B cell (primary cell): ENCODE measurements at regions not wholly inside any gene's neighbourhood (a gene's known extent, or its start where the extent isn't known, plus 50 kb on each side); places are given as distances from the start of the nearest gene placed in this dataset.

Source experiments
- ATAC-seq: fragments of 200-7000 bp; cut with Tn5 transposase; one replicate; pipeline ENCODE4 v1.10.0; 2021; ENCODE audit warnings: low read depth, mild to moderate bottlenecking, moderate number of reproducible peaks, moderate library complexity
- CTCF ChIA-PET: fragments of 350-600 bp; sonication (Branson Sonifier 250); formaldehyde crosslinking; loops from one replicate; lab custom pipeline; 2021; ENCODE audit warnings: antibody characterized with exemption, inconsistent platforms; lab: Charles Lee
- POLR2A ChIA-PET: fragments of 350-600 bp; sonication (Branson Sonifier 250); formaldehyde crosslinking; loops from one replicate; lab custom pipeline; 2021; ENCODE audit warnings: antibody characterized with exemption; lab: Charles Lee
- DNase-seq: peaks from one replicate; pipeline ENCODE4 v3.0.0; 2013
- H2AFZ ChIP-seq: 2 replicates; pipeline ENCODE4 v1.6.1; 2012; ENCODE audit warnings: mild to moderate bottlenecking, low read depth, low read length; ENCODE audit not compliant: insufficient read depth, poor library complexity, severe bottlenecking
- H3K27ac ChIP-seq, 2 donors: 1 replicate in 1 of 2; 2 replicates in 1 of 2; pipeline ENCODE4 v1.5.1; 2012 to 2013; ENCODE audit warnings: low read length in 2 of 2, mild to moderate bottlenecking in 2 of 2, moderate library complexity in 1 of 2
- H3K27me3 ChIP-seq, 4 experiments: fragments of 200-600 bp in 1 of 4; sonication (generic) in 1 of 4; replicated peaks in 1 of 4; 1 replicate in 2 of 4; 2 replicates in 2 of 4; pipeline versions ENCODE4 v1.6.1 to v1.7.0; 2013 to 2016; ENCODE audit warnings: low read length in 3 of 4, mild to moderate bottlenecking in 2 of 4, mixed read lengths in 1 of 4, moderate library complexity in 1 of 4; ENCODE audit not compliant: insufficient read depth in 4 of 4, control insufficient read depth in 3 of 4; ENCODE audit errors: control extremely low read depth in 1 of 4
- H3K36me3 ChIP-seq, 2 experiments: replicated peaks in 1 of 2; 1 replicate in 1 of 2; 2 replicates in 1 of 2; pipeline versions ENCODE4 v1.6.1 to v1.7.1; 2013; ENCODE audit warnings: low read length in 1 of 2; ENCODE audit not compliant: insufficient read depth in 2 of 2, control insufficient read depth in 1 of 2; ENCODE audit errors: control extremely low read depth in 1 of 2, extremely low read depth in 1 of 2
- H3K4me1 ChIP-seq, 2 donors: fragments of 200-600 bp in 1 of 2; sonication (generic) in 1 of 2; 1 replicate in 1 of 2; 2 replicates in 1 of 2; pipeline versions ENCODE4 v1.5.1 to v1.6.1; 2013 to 2017; ENCODE audit warnings: low read length in 2 of 2; ENCODE audit not compliant: control insufficient read depth in 2 of 2, insufficient read depth in 2 of 2
- H3K4me2 ChIP-seq: replicated peaks from 2 replicates; pipeline ENCODE3; 2012; ENCODE audit warnings: mild to moderate bottlenecking, low read depth, low read length; ENCODE audit not compliant: poor library complexity, severe bottlenecking
- H3K4me3 ChIP-seq, 5 experiments: fragments of 200-600 bp in 1 of 5; sonication (generic) in 1 of 5; 1 replicate in 3 of 5; 2 replicates in 2 of 5; pipeline versions ENCODE4 v1.5.1 to v1.7.0; 2011 to 2016; ENCODE audit warnings: low read length in 4 of 5, mild to moderate bottlenecking in 4 of 5, low read depth in 2 of 5, control low read depth in 1 of 5, moderate library complexity in 1 of 5; ENCODE audit not compliant: insufficient read depth in 1 of 5; ENCODE audit errors: control extremely low read depth in 1 of 5, extremely low read depth in 1 of 5
- H3K79me2 ChIP-seq: fragments of 200-600 bp; sonication (generic); one replicate; pipeline ENCODE4 v1.6.0; 2016; ENCODE audit warnings: low read length; ENCODE audit not compliant: control insufficient read depth, insufficient read depth
- H3K9ac ChIP-seq: fragments of 200-600 bp; sonication (generic); 2 replicates; pipeline ENCODE4 v1.6.1; 2017; ENCODE audit warnings: mild to moderate bottlenecking, low read length, moderate library complexity
- H3K9me3 ChIP-seq, 3 donors: one replicate each; pipeline versions ENCODE4 v1.6.1 to v1.7.1; 2013; ENCODE audit warnings: low read length in 2 of 3; ENCODE audit not compliant: control insufficient read depth in 2 of 3, insufficient read depth in 1 of 3; ENCODE audit errors: control extremely low read depth in 1 of 3
- H4K20me1 ChIP-seq: 2 replicates; pipeline ENCODE4 v1.6.0; 2012; ENCODE audit warnings: mild to moderate bottlenecking, low read length; ENCODE audit not compliant: insufficient read depth, control insufficient read depth, poor library complexity, severe bottlenecking
- H3K27ac Mint-ChIP-seq: one replicate; pipeline ENCODE4 v1.8.0; 2021; ENCODE audit warnings: mixed read lengths
- H3K27me3 Mint-ChIP-seq: one replicate; pipeline ENCODE4 v1.8.0; 2021; ENCODE audit warnings: mixed read lengths
- H3K4me1 Mint-ChIP-seq: one replicate; pipeline ENCODE4 v1.8.0; 2021; ENCODE audit warnings: mixed read lengths
- H3K4me3 Mint-ChIP-seq: one replicate; pipeline ENCODE4 v1.8.0; 2021; ENCODE audit warnings: mixed read lengths
- H3K9me3 Mint-ChIP-seq: one replicate; pipeline ENCODE4 v1.8.0; 2022; ENCODE audit warnings: mixed read lengths; ENCODE audit not compliant: insufficient read depth
- CTCF ChIP-seq: fragments of 200-600 bp; IDR thresholded peaks from one replicate; pipeline ENCODE4 v1.8.0; 2022; ENCODE audit warnings: antibody characterized with exemption, mild to moderate bottlenecking
- EZH2 ChIP-seq: IDR thresholded peaks from 2 replicates; pipeline ENCODE4 v1.6.1; 2012; ENCODE audit warnings: borderline replicate concordance, low read depth, mild to moderate bottlenecking, moderate library complexity, low read length; ENCODE audit not compliant: insufficient read depth, poor library complexity, severe bottlenecking
- WGBS: methylation state at CpG from one replicate; pipeline ENCODE4 v1.1.5; 2013; ENCODE audit warnings: missing lambda C conversion rate; ENCODE audit not compliant: insufficient coverage; 5-methylcytosine and 5-hydroxymethylcytosine counted together
- intact Hi-C: fragments of 100-400 bp; cut with micrococcal nuclease; formaldehyde crosslinking; loops from one replicate; pipeline ENCODE4 v1.10.0; 2022

DNA sequence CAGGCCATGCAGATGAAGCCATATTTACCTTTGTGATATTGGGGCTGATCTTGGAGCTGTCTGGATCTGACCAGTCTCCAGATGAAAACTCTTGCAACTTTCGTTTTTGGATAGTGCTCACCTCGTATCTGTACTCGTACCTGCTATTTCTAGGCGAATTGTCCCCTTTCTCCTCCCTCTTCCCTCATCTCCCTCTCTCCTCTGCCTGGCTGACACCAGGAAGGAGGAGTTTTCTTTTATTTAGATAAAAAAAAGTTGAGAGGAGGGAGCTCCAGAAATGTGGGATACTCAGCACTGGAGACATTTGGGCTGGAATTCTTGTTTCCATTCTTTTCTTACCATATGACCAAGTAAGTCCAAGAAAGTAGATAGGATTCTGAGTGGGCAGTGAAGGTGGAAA is 54.6 kb upstream of the ABL1 start:
- no peak for DNase-seq
- ATAC-seq = no peak
- TF ChIP-seq CTCF = no peak
- TF ChIP-seq EZH2 = no peak
- H3K4me1 Mint-ChIP-seq = peaks cover 6% of the 10 kb centered on the region
- no peak overlapping the region for H3K9ac ChIP-seq
- H3K36me3 ChIP-seq = peaks cover 0 to 3% of the 10 kb centered on the region in 2 experiments
- no peaks in the 10 kb centered on the region for H3K4me1 ChIP-seq
- CTCF ChIA-PET = no interaction called here
- H3K4me3 Mint-ChIP-seq = no peak overlapping the region
- no peak overlapping the region for H3K4me3 ChIP-seq
- WGBS = no CpG with 5 or more reads among the region's 4 CpGs
- intact Hi-C loops = no loop called here
- H3K27me3 Mint-ChIP-seq = no peaks in the 10 kb centered on the region
- H3K9me3 ChIP-seq = no peaks in the 10 kb centered on the region
- no peak overlapping the region for H3K27ac ChIP-seq
- H3K4me2 ChIP-seq = no peak overlapping the region
- no peaks in the 10 kb centered on the region for H3K27me3 ChIP-seq
- H3K9me3 Mint-ChIP-seq = no peaks in the 10 kb centered on the region
- no peak overlapping the region for H3K27ac Mint-ChIP-seq
- peaks cover 50% of the 10 kb centered on the region for H3K79me2 ChIP-seq
- no peak overlapping the region for H2AFZ ChIP-seq
- peaks cover 38% of the 10 kb centered on the region for H4K20me1 ChIP-seq
- POLR2A ChIA-PET = no interaction called here

DNA sequence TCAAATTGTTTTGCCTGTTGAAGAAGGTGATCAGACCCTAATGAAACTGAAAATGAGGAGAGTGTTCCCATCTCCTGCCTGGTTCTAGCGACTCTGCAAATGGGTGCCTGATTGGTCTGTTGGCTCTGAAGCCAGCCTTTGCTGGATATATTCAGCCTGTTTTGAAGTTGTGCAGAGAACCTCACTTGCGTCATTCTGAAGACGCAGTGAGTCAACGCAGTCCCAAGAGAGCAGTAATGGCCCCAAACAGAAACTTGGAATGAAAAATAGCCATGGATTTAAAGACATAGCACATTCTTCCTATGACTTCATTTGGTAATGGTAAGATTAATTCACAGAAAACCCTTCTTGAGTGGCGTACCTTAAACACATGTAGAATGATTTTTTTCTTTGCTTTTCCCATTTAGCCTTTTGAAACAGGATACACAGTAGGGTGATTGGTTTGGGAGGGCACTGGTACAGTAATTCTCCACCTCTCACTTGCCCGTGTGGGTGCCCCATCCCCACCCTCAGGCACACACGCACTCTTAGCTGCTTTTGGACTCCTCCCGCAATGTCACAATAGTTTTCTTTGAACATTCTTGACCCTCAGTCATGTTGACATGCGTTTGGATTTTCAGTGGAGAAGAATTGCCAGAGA is 54.1 kb upstream of the ABL1 start:
- Mint-ChIP-seq H3K4me1 (peaks cover 6% of the 10 kb centered on the region), H3K4me3 (no peak overlapping the region), H3K27me3 (no peaks in the 10 kb centered on the region), H3K9me3 (no peaks in the 10 kb centered on the region), H3K27ac (no peak overlapping the region)
- Histone ChIP-seq H4K20me1 (peaks cover 38% of the 10 kb centered on the region), H3K27ac (no peak overlapping the region), H3K9me3 (no peaks in the 10 kb centered on the region), H3K4me2 (no peak overlapping the region), H2AFZ (no peak overlapping the region), H3K4me3 (no peak overlapping the region), H3K9ac (no peak overlapping the region), H3K79me2 (peaks cover 46% of the 10 kb centered on the region), H3K27me3 (no peaks in the 10 kb centered on the region), H3K36me3 (peaks cover 0 to 3% of the 10 kb centered on the region in 2 experiments), H3K4me1 (no peaks in the 10 kb centered on the region)
- ChIA-PET POLR2A (no interaction called here), CTCF (no interaction called here)
- ATAC-seq (no peak), DNase-seq (no peak)
- WGBS = 97% methylated on average over 4 of the region's 9 CpGs
- no peak for TF ChIP-seq CTCF
- TF ChIP-seq EZH2 = no peak
- intact Hi-C loops = no loop called here
